ENCODE measurements at regions not wholly inside any gene's neighbourhood (a gene's known extent, or its start where the extent isn't known, plus 50 kb on each side); places are given as distances from the start of the nearest gene placed in this dataset.

DNA sequence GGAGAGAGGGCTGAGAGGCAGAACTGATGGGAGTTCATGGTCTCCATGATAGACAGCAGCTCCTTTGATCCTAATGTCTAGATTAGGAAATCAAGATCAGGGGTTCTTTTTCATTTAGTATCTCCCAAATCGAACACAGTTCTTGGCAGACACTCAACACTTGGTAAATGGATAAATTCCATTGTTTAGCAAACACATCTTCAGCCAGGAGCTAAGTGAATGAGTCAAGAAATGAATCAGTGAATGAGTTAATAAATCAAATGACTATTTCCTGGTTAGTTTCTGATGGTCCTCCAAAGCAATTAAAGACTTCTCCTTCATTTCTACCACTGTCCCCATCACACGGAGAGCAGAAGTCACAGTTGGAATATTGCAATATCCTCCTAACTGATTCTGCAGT lies 120.0 kb upstream of the SHISA3 start:
- intact Hi-C loops (cut with DNase I), result no loop called here
- Histone ChIP-seq H3K4me3 (replicated peaks in 1 of 3) (no peak overlapping the region), H3K27me3 (no peaks in the 10 kb centered on the region), H3K9me3 (no peaks in the 10 kb centered on the region), H3K27ac (no peak overlapping the region), H3K4me1 (no peaks in the 10 kb centered on the region), H3K36me3 (no peaks in the 10 kb centered on the region)
- no peak for DNase-seq
- TF ChIP-seq, protein P1, sequence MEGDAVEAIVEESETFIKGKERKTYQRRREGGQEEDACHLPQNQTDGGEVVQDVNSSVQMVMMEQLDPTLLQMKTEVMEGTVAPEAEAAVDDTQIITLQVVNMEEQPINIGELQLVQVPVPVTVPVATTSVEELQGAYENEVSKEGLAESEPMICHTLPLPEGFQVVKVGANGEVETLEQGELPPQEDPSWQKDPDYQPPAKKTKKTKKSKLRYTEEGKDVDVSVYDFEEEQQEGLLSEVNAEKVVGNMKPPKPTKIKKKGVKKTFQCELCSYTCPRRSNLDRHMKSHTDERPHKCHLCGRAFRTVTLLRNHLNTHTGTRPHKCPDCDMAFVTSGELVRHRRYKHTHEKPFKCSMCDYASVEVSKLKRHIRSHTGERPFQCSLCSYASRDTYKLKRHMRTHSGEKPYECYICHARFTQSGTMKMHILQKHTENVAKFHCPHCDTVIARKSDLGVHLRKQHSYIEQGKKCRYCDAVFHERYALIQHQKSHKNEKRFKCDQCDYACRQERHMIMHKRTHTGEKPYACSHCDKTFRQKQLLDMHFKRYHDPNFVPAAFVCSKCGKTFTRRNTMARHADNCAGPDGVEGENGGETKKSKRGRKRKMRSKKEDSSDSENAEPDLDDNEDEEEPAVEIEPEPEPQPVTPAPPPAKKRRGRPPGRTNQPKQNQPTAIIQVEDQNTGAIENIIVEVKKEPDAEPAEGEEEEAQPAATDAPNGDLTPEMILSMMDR (IDR thresholded peaks at IDR 0.05), result no peak
- no peak for TF ChIP-seq POLR2A (IDR thresholded peaks at IDR 0.05)
- WGBS, 2 donors, result 68 to 87% methylated on average over 2 of the region's 2 CpGs

- no peak overlapping the region for H3K4me3 ChIP-seq (replicated peaks in 1 of 3)
- 87 to 90% methylated on average over 15 of the region's 15 CpGs for WGBS, 2 donors
Measured at GRCh38 chr4:42278709-42279324, 118.5 kb upstream of the SHISA3 start.

GRCh38 chr4:42280327-42281095 lies 116.8 kb upstream of the SHISA3 start:
- intact Hi-C loops (cut with DNase I), result loop anchor here (10.0 kb wide), 1 partner anchor 244 kb away; no protein-coding TSS in a partner anchor
- TF ChIP-seq, protein P1 (IDR thresholded peaks at IDR 0.05), result peak in 3 of 6 experiments; percentile 25 to 53 (median 43)
- no peak for TF ChIP-seq POLR2A (IDR thresholded peaks at IDR 0.05)
- H3K4me3 ChIP-seq (replicated peaks in 1 of 3), result no peak overlapping the region

More at GRCh38 chr4:42278709-42279324, 118.5 kb upstream of the SHISA3 start:
- no peak for TF ChIP-seq POLR2A (IDR thresholded peaks at IDR 0.05)
- TF ChIP-seq, protein P1 (IDR thresholded peaks at IDR 0.05), result no peak
- intact Hi-C loops (cut with DNase I), result no loop called here
- no peak for DNase-seq
- Histone ChIP-seq H3K27ac (no peak overlapping the region), H3K4me1 (no peaks in the 10 kb centered on the region), H3K36me3 (no peaks in the 10 kb centered on the region), H3K9me3 (no peaks in the 10 kb centered on the region), H3K27me3 (no peaks in the 10 kb centered on the region)

DNA sequence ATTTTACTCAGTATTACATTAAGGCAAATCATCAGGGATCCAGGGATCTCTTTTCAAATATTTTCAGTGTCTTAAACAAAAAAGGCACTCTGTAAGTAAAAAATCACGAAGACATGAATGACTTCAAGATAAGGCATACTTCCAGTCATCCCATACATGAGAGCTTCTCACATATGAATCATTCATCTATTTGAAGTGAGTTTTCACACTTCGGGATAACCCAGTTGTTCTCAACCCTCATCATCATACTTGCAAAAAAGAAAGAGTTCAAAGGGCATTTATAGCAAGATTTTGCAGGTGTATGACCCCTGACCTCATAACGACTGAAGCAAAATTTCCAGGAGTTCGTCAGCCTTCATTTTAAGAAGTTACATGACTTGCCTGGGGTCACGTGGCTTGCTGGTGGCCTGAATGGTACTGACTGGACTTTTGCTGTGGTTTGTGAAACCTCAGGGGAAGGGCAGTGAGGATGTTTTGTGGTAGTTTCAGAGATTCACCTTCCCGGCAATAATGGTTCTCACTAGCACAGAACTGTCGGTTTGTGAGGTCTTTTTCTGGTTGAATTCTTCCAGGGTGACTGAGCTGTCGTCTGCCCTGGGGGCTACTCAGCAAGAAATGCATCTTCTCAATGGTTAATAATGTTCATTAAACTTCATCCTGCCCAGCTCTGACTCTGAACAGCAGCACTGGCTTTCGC lies 115.8 kb upstream of the SHISA3 start:
- no peaks in the 10 kb centered on the region for H3K9me3 ChIP-seq
- no peaks in the 10 kb centered on the region for H3K27me3 ChIP-seq
- H3K4me1 ChIP-seq, result no peaks in the 10 kb centered on the region
- WGBS, 2 donors, result 46 to 51% methylated on average over 9 of the region's 9 CpGs
- no peak overlapping the region for H3K27ac ChIP-seq
- intact Hi-C loops (cut with DNase I), result loop anchor here (10.0 kb wide), 1 partner anchor 243 kb away; no protein-coding TSS in a partner anchor
- no peak for DNase-seq
- no peaks in the 10 kb centered on the region for H3K36me3 ChIP-seq
- TF ChIP-seq, protein P1 (IDR thresholded peaks at IDR 0.05), result no peak
- TF ChIP-seq POLR2A (IDR thresholded peaks at IDR 0.05), result no peak
- H3K4me3 ChIP-seq (replicated peaks in 1 of 3), result no peak overlapping the region

More at GRCh38 chr4:42280327-42281095, 116.8 kb upstream of the SHISA3 start:
- Histone ChIP-seq H3K9me3 (no peaks in the 10 kb centered on the region), H3K4me1 (no peaks in the 10 kb centered on the region), H3K36me3 (no peaks in the 10 kb centered on the region), H3K27me3 (no peaks in the 10 kb centered on the region), H3K27ac (no peak overlapping the region)
- DNase-seq, result no peak
- 62% methylated on average over 11 of the region's 11 CpGs for WGBS, 2 donors
